SU-DHL-6 (cell line): ENCODE measurements at regions not wholly inside any gene's neighbourhood (a gene's known extent, or its start where the extent isn't known, plus 50 kb on each side); places are given as distances from the start of the nearest gene placed in this dataset.

Experiments
- H2AFZ ChIP-seq: fragments of 200-600 bp; sonication (generic); 2 replicates; pipeline ENCODE4 v1.6.1; 2014; ENCODE audit warnings: low read depth, mild to moderate bottlenecking, moderate library complexity, mixed read lengths, antibody characterized with exemption, low read length; ENCODE audit not compliant: severe bottlenecking
- H3F3A ChIP-seq: fragments of 200-600 bp; shearing (Covaris generic); 2 replicates; pipeline ENCODE4 v1.6.0; 2016; ENCODE audit warnings: antibody characterized with exemption, mild to moderate bottlenecking; ENCODE audit not compliant: insufficient read depth
- H3K27ac ChIP-seq: fragments of 200-600 bp; sonication (generic); 2 replicates; pipeline ENCODE4 v1.5.1; 2016; ENCODE audit warnings: low read depth, mild to moderate bottlenecking, low read length, moderate library complexity, mixed read lengths
- H3K27me3 ChIP-seq: fragments of 200-600 bp; sonication (generic), shearing (Covaris generic); 2 replicates; pipeline ENCODE4 v1.6.0; 2014; ENCODE audit warnings: mild to moderate bottlenecking, low read length
- H3K36me3 ChIP-seq: fragments of 200-600 bp; sonication (generic); 2 replicates; pipeline ENCODE4 v1.6.1; 2014; ENCODE audit warnings: mild to moderate bottlenecking, low read length, mixed read lengths
- H3K4me2 ChIP-seq: fragments of 300-600, 200-600 bp; shearing (Covaris generic), sonication (generic); 2 replicates; pipeline ENCODE4 v1.6.0; 2014; ENCODE audit warnings: low read length, low read depth, mild to moderate bottlenecking; ENCODE audit not compliant: poor library complexity, severe bottlenecking
- H3K4me3 ChIP-seq: fragments of 200-600 bp; sonication (generic); 2 replicates; pipeline ENCODE4 v1.5.1; 2014; ENCODE audit warnings: antibody characterized with exemption, low read length, mild to moderate bottlenecking, mixed read lengths; ENCODE audit not compliant: insufficient read depth, poor library complexity, severe bottlenecking
- H3K79me2 ChIP-seq: fragments of 200-600 bp; sonication (generic); 2 replicates; pipeline ENCODE4 v1.6.1; 2014; ENCODE audit warnings: mild to moderate bottlenecking, low read length, moderate library complexity; ENCODE audit not compliant: insufficient read depth
- H3K9ac ChIP-seq: fragments of 200-600 bp; sonication (generic); 2 replicates; pipeline ENCODE4 v1.7.0; 2014; ENCODE audit warnings: mild to moderate bottlenecking, low read length
- H3K9me2 ChIP-seq: fragments of 200-600 bp; sonication (generic); replicated peaks from 2 replicates; pipeline ENCODE4 v1.6.1; 2014; ENCODE audit warnings: low read length; ENCODE audit not compliant: insufficient read depth
- H3K9me3 ChIP-seq: fragments of 200-600 bp; sonication (generic); 2 replicates; pipeline ENCODE4 v1.6.1; 2014; ENCODE audit warnings: low read length, mixed read lengths; ENCODE audit not compliant: insufficient read depth
- H4K20me1 ChIP-seq: fragments of 200-600 bp; sonication (generic); 2 replicates; pipeline ENCODE4 v1.6.1; 2014; ENCODE audit warnings: low read depth, mild to moderate bottlenecking, antibody characterized with exemption, low read length, moderate library complexity, mixed read lengths
- EZH2phosphoT487 ChIP-seq: fragments of 200-600 bp; sonication (generic), shearing (Covaris generic); conservative IDR thresholded peaks from 2 replicates; pipeline ENCODE4 v1.6.1; 2018; ENCODE audit warnings: mild to moderate bottlenecking, antibody characterized with exemption, low read length, moderate library complexity, mixed read lengths
- TF ChIP-seq, protein P1 (sequence below): fragments of 200-600 bp; sonication (generic); IDR thresholded peaks from one replicate; pipeline ENCODE4 v1.5.1; 2017; ENCODE audit warnings: antibody characterized with exemption, mild to moderate bottlenecking, low read length, moderate library complexity; ENCODE audit not compliant: insufficient read depth, poor library complexity, severe bottlenecking

- no peaks in the 10 kb centered on the region for H3K27me3 ChIP-seq
- no peak overlapping the region for H3K9ac ChIP-seq
- H3K4me3 ChIP-seq: no peak overlapping the region
- no peaks in the 10 kb centered on the region for H3K79me2 ChIP-seq
- no peaks in the 10 kb centered on the region for H3K9me2 ChIP-seq
- H2AFZ ChIP-seq: no peak overlapping the region
- no peak overlapping the region for H3K27ac ChIP-seq
- H3K9me3 ChIP-seq: no peaks in the 10 kb centered on the region
- TF ChIP-seq, protein P1, sequence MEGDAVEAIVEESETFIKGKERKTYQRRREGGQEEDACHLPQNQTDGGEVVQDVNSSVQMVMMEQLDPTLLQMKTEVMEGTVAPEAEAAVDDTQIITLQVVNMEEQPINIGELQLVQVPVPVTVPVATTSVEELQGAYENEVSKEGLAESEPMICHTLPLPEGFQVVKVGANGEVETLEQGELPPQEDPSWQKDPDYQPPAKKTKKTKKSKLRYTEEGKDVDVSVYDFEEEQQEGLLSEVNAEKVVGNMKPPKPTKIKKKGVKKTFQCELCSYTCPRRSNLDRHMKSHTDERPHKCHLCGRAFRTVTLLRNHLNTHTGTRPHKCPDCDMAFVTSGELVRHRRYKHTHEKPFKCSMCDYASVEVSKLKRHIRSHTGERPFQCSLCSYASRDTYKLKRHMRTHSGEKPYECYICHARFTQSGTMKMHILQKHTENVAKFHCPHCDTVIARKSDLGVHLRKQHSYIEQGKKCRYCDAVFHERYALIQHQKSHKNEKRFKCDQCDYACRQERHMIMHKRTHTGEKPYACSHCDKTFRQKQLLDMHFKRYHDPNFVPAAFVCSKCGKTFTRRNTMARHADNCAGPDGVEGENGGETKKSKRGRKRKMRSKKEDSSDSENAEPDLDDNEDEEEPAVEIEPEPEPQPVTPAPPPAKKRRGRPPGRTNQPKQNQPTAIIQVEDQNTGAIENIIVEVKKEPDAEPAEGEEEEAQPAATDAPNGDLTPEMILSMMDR: no peak
- no peak for TF ChIP-seq EZH2phosphoT487
- H3K36me3 ChIP-seq: no peaks in the 10 kb centered on the region
- H4K20me1 ChIP-seq: no peaks in the 10 kb centered on the region
- H3K4me2 ChIP-seq: no peak overlapping the region
- H3F3A ChIP-seq: no peaks in the 10 kb centered on the region
Measured at GRCh38 chr13:85091631-85092234, 707.5 kb downstream of the SLITRK6 start.

GRCh38 chr13:85089186-85089585, 710.0 kb downstream of the SLITRK6 start:
- no peaks in the 10 kb centered on the region for H3K9me3 ChIP-seq
- H3K27ac ChIP-seq: no peak overlapping the region
- H3K36me3 ChIP-seq: no peaks in the 10 kb centered on the region
- H2AFZ ChIP-seq: no peak overlapping the region
- H3K27me3 ChIP-seq: no peaks in the 10 kb centered on the region
- no peaks in the 10 kb centered on the region for H3F3A ChIP-seq
- no peaks in the 10 kb centered on the region for H3K79me2 ChIP-seq
- H4K20me1 ChIP-seq: no peaks in the 10 kb centered on the region
- H3K4me3 ChIP-seq: no peak overlapping the region
- H3K4me2 ChIP-seq: no peak overlapping the region
- no peak for TF ChIP-seq EZH2phosphoT487
- TF ChIP-seq, protein P1: no peak
- H3K9me2 ChIP-seq: no peaks in the 10 kb centered on the region
- H3K9ac ChIP-seq: no peak overlapping the region

GRCh38 chr13:85080691-85081090, 718.5 kb downstream of the SLITRK6 start:
- TF ChIP-seq EZH2phosphoT487: no peak
- TF ChIP-seq, protein P1: no peak
- H3K27ac ChIP-seq: no peak overlapping the region
- H3K9me3 ChIP-seq: no peaks in the 10 kb centered on the region
- no peaks in the 10 kb centered on the region for H3K9me2 ChIP-seq
- H3K4me3 ChIP-seq: no peak overlapping the region
- H3K36me3 ChIP-seq: no peaks in the 10 kb centered on the region
- no peaks in the 10 kb centered on the region for H3K27me3 ChIP-seq
- H3K4me2 ChIP-seq: no peak overlapping the region
- no peak overlapping the region for H3K9ac ChIP-seq
- H2AFZ ChIP-seq: no peak overlapping the region
- no peaks in the 10 kb centered on the region for H4K20me1 ChIP-seq
- H3K79me2 ChIP-seq: no peaks in the 10 kb centered on the region
- H3F3A ChIP-seq: no peaks in the 10 kb centered on the region

GRCh38 chr13:85076343-85076742, 722.9 kb downstream of the SLITRK6 start:
- H3K9ac ChIP-seq: no peak overlapping the region
- H3K36me3 ChIP-seq: no peaks in the 10 kb centered on the region
- H3K9me2 ChIP-seq: no peaks in the 10 kb centered on the region
- TF ChIP-seq, protein P1: no peak
- no peak for TF ChIP-seq EZH2phosphoT487
- H2AFZ ChIP-seq: no peak overlapping the region
- H4K20me1 ChIP-seq: no peaks in the 10 kb centered on the region
- no peaks in the 10 kb centered on the region for H3F3A ChIP-seq
- H3K9me3 ChIP-seq: no peaks in the 10 kb centered on the region
- no peaks in the 10 kb centered on the region for H3K27me3 ChIP-seq
- H3K79me2 ChIP-seq: no peaks in the 10 kb centered on the region
- H3K4me3 ChIP-seq: no peak overlapping the region
- H3K27ac ChIP-seq: no peak overlapping the region
- H3K4me2 ChIP-seq: no peak overlapping the region
